Esophagus muscularis mucosa (tissue), 3 donors: ENCODE measurements at regions not wholly inside any gene's neighbourhood (a gene's known extent, or its start where the extent isn't known, plus 50 kb on each side); places are given as distances from the start of the nearest gene placed in this dataset.

Experiments used
- CTCF ChIP-seq, 3 experiments: fragments of 200-600 bp in 2 of 3; fragments of 450-650 bp in 1 of 3; sonication (generic) in 2 of 3; IDR thresholded peaks; one replicate each; pipeline ENCODE4 v1.5.1; 2017 to 2019; ENCODE audit warnings: antibody characterized with exemption in 3 of 3, mild to moderate bottlenecking in 2 of 3, moderate library complexity in 1 of 3
- POLR2A ChIP-seq: fragments of 450-650 bp; IDR thresholded peaks from one replicate; pipeline ENCODE4 v1.6.1; 2017; ENCODE audit warnings: antibody characterized with exemption, moderate library complexity, mild to moderate bottlenecking, low read depth
- POLR2AphosphoS5 ChIP-seq, 2 donors: sonication (generic); formaldehyde crosslinking; IDR thresholded peaks; one replicate each; pipeline ENCODE4 v1.6.1; 2017; ENCODE audit warnings: antibody characterized with exemption in 2 of 2

GRCh38 chr20:59412875-59413284 is 112.5 kb downstream of the EDN3 start:
- TF ChIP-seq CTCF (IDR thresholded peaks at IDR 0.05) (no peak), POLR2AphosphoS5 (IDR thresholded peaks at IDR 0.05) (no peak), POLR2A (no peak)
